IMR-90 (cell line): ENCODE measurements at regions not wholly inside any gene's neighbourhood (a gene's known extent, or its start where the extent isn't known, plus 50 kb on each side); places are given as distances from the start of the nearest gene placed in this dataset.

Experiments used
- ATAC-seq: fragments of 200-7000 bp; cut with Tn5 transposase; 2 replicates; pipeline ENCODE4 v1.9.1; 2020; ENCODE audit warnings: low read depth, mild to moderate bottlenecking, moderate library complexity
- BruUV-seq: library from RNA; stranded (reverse); fragments of 400-500 nt; replicated peaks from 2 replicates; lab custom pipeline; 2021; lab: Mats Ljungman, UMichigan
- CTCF ChIA-PET: fragments of 300-600 bp; formaldehyde crosslinking; extraction: SDS; loops from one replicate; lab custom pipeline; 2021; ENCODE audit warnings: antibody characterized with exemption; lab: Yijun Ruan, JAX
- POLR2A ChIA-PET: fragments of 300-600 bp; sonication (Branson Sonifier 250); formaldehyde crosslinking; loops from one replicate; lab custom pipeline; 2022; ENCODE audit warnings: antibody characterized with exemption; ENCODE audit not compliant: unreplicated experiment; lab: Charles Lee
- DNase-seq: peaks from one replicate; pipeline ENCODE4 v3.0.0; 2013
- H2AFZ ChIP-seq: replicated peaks from 2 replicates; pipeline ENCODE3; 2013; ENCODE audit warnings: low read length, mild to moderate bottlenecking; ENCODE audit not compliant: poor library complexity
- H2AK5ac ChIP-seq: 2 replicates; pipeline ENCODE4 v1.6.1; 2013; ENCODE audit warnings: low read depth, low read length, inconsistent platforms
- H2AK9ac ChIP-seq: replicated peaks from 2 replicates; pipeline ENCODE3; 2013; ENCODE audit warnings: mild to moderate bottlenecking, low read depth, low read length, moderate library complexity; ENCODE audit not compliant: poor library complexity
- H2BK120ac ChIP-seq: 2 replicates; pipeline ENCODE4 v1.6.1; 2013; ENCODE audit warnings: low read depth, low read length, inconsistent platforms
- H2BK15ac ChIP-seq: 3 replicates; pipeline ENCODE4 v1.6.1; 2013; ENCODE audit warnings: low read depth, low read length, inconsistent platforms
- H2BK20ac ChIP-seq: 2 replicates; pipeline ENCODE4 v1.6.1; 2013; ENCODE audit warnings: low read depth, mild to moderate bottlenecking, inconsistent platforms, low read length, moderate library complexity
- H2BK5ac ChIP-seq: 2 replicates; pipeline ENCODE4 v1.6.1; 2013; ENCODE audit warnings: mild to moderate bottlenecking, low read depth, low read length, inconsistent platforms; ENCODE audit not compliant: poor library complexity, severe bottlenecking
- H3K14ac ChIP-seq: replicated peaks from 2 replicates; pipeline ENCODE4 v1.6.1; 2013; ENCODE audit warnings: low read depth, low read length, inconsistent platforms
- H3K18ac ChIP-seq: 2 replicates; pipeline ENCODE4 v1.6.1; 2013; ENCODE audit warnings: low read depth, low read length, control low read depth
- H3K23ac ChIP-seq: 2 replicates; pipeline ENCODE4 v1.6.1; 2013; ENCODE audit warnings: low read depth, low read length, inconsistent platforms
- H3K27ac ChIP-seq: 2 replicates; pipeline ENCODE4 v1.5.1; 2013; ENCODE audit warnings: mild to moderate bottlenecking, control low read depth, low read length; ENCODE audit not compliant: insufficient read depth
- H3K27me3 ChIP-seq: 2 replicates; pipeline ENCODE4 v1.6.1; 2013; ENCODE audit warnings: low read length; ENCODE audit not compliant: control insufficient read depth, insufficient read depth
- H3K36me3 ChIP-seq: 2 replicates; pipeline ENCODE4 v1.6.1; 2013; ENCODE audit warnings: low read length, mixed read lengths; ENCODE audit not compliant: control insufficient read depth, insufficient read depth
- H3K4ac ChIP-seq: 2 replicates; pipeline ENCODE4 v1.6.1; 2013; ENCODE audit warnings: low read depth, low read length, inconsistent platforms
- H3K4me1 ChIP-seq: 2 replicates; pipeline ENCODE4 v1.6.1; 2013; ENCODE audit warnings: low read length, mixed read lengths; ENCODE audit not compliant: control insufficient read depth, insufficient read depth
- H3K4me2 ChIP-seq: 2 replicates; pipeline ENCODE4 v1.6.1; 2013; ENCODE audit warnings: low read depth, mild to moderate bottlenecking, control low read depth, low read length, moderate library complexity
- H3K4me3 ChIP-seq: 2 replicates; pipeline ENCODE4 v1.5.1; 2013; ENCODE audit warnings: low read depth, mild to moderate bottlenecking, control low read depth, low read length, moderate library complexity; ENCODE audit not compliant: insufficient read depth
- H3K56ac ChIP-seq: 2 replicates; pipeline ENCODE4 v1.6.1; 2013; ENCODE audit warnings: low read length, inconsistent platforms; ENCODE audit not compliant: insufficient read depth; ENCODE audit errors: extremely low read depth
- H3K79me1 ChIP-seq, 2 experiments: 2 replicates each; pipeline ENCODE4 v1.6.1; 2013; ENCODE audit warnings: low read length in 2 of 2, inconsistent platforms in 1 of 2, low read depth in 1 of 2
- H3K9ac ChIP-seq: 2 replicates; pipeline ENCODE4 v1.6.1; 2013; ENCODE audit warnings: low read depth, low read length, control low read depth
- H3K9me1 ChIP-seq: 2 replicates; pipeline ENCODE4 v1.6.1; 2013; ENCODE audit warnings: low read length, inconsistent platforms; ENCODE audit not compliant: insufficient read depth
- H3K9me3 ChIP-seq: 2 replicates; pipeline ENCODE4 v1.6.1; 2013; ENCODE audit warnings: low read length; ENCODE audit not compliant: control insufficient read depth, insufficient read depth
- H4K20me1 ChIP-seq: 2 replicates; pipeline ENCODE4 v1.6.1; 2013; ENCODE audit warnings: low read length, inconsistent platforms; ENCODE audit not compliant: insufficient read depth
- H4K5ac ChIP-seq: 2 replicates; pipeline ENCODE4 v1.6.1; 2013; ENCODE audit warnings: mild to moderate bottlenecking, low read depth, low read length, control low read depth
- H4K8ac ChIP-seq, 2 experiments: 2 replicates each; pipeline ENCODE4 v1.6.1; 2013; ENCODE audit warnings: low read depth in 2 of 2, low read length in 2 of 2, control low read depth in 1 of 2, inconsistent platforms in 1 of 2
- H4K91ac ChIP-seq: 2 replicates; pipeline ENCODE4 v1.6.1; 2013; ENCODE audit warnings: low read depth, low read length, inconsistent platforms; ENCODE audit not compliant: insufficient read depth
- BHLHE40 ChIP-seq: fragments of 150-350 bp; IDR thresholded peaks from 2 replicates; pipeline ENCODE4 v1.6.1; 2016; ENCODE audit warnings: mild to moderate bottlenecking, low read depth, low read length
- FOS ChIP-seq: fragments of 150-350 bp; IDR thresholded peaks from 2 replicates; pipeline ENCODE4 v1.6.1; 2016; ENCODE audit warnings: low read depth, low read length
- MAFK ChIP-seq: IDR thresholded peaks from 2 replicates; pipeline ENCODE4 v1.6.1; 2012; ENCODE audit warnings: low read depth, low read length, improper control_type of control experiment
- MAZ ChIP-seq: IDR thresholded peaks from 2 replicates; pipeline ENCODE4 v1.6.1; 2012; ENCODE audit warnings: low read depth, mild to moderate bottlenecking, low read length, improper control_type of control experiment, moderate library complexity, borderline replicate concordance
- MXI1 ChIP-seq: IDR thresholded peaks from 2 replicates; pipeline ENCODE4 v1.6.1; 2012; ENCODE audit warnings: low read depth, mild to moderate bottlenecking, low read length, moderate library complexity, borderline replicate concordance
- NFE2L2 ChIP-seq: fragments of 150-350 bp; IDR thresholded peaks from 2 replicates; pipeline ENCODE4 v1.6.1; 2016; ENCODE audit warnings: low read depth, mild to moderate bottlenecking, low read length
- POLR2A ChIP-seq: IDR thresholded peaks from 2 replicates; pipeline ENCODE4 v1.6.1; 2012; ENCODE audit warnings: mild to moderate bottlenecking, low read depth, low read length
- RAD21 ChIP-seq: IDR thresholded peaks from 2 replicates; pipeline ENCODE4 v1.6.1; 2012; ENCODE audit warnings: low read length, improper control_type of control experiment
- RFX5 ChIP-seq: IDR thresholded peaks from 2 replicates; pipeline ENCODE4 v1.8.0; 2012; ENCODE audit warnings: low read depth, mild to moderate bottlenecking, low read length, moderate library complexity
- SMC3 ChIP-seq: fragments of 150-350 bp; IDR thresholded peaks from 2 replicates; pipeline ENCODE4 v1.6.1; 2016; ENCODE audit warnings: low read depth, mild to moderate bottlenecking, antibody characterized with exemption, low read length, moderate library complexity
- WGBS, 2 experiments: methylation state at CpG; one replicate each; pipeline versions ENCODE4 v1.1.5 to v1.1.7; 2013; ENCODE audit warnings: missing lambda C conversion rate in 2 of 2; ENCODE audit not compliant: insufficient read length in 1 of 2; ENCODE audit errors: extremely low coverage in 2 of 2; 5-methylcytosine and 5-hydroxymethylcytosine counted together
- dilution Hi-C: fragments of 300-500 bp; cut with HindIII; formaldehyde crosslinking; loops from one replicate; pipeline ENCODE4 v1.14.3; 2018; ENCODE audit warnings: low sequenced_read_pairs; ENCODE audit not compliant: unreplicated experiment
- in situ Hi-C: fragments of 300-500 bp; cut with MboI; formaldehyde crosslinking; loops from 3 replicates; pipeline ENCODE4 v1.14.3; 2019; ENCODE audit warnings: low sequenced_read_pairs, inconsistent platforms, mixed read lengths
- intact Hi-C: fragments of 100-400 bp; cut with micrococcal nuclease; formaldehyde crosslinking; loops from 2 replicates; pipeline ENCODE4 v1.10.0; 2022

GRCh38 chr12:92210071-92210470, 64.4 kb upstream of the BTG1 start:
- no peak for ATAC-seq
- 100% methylated on average over 2 of the region's 4 CpGs; no CpG with 5 or more reads in 1 of the 2 experiments for WGBS, 2 experiments
- Histone ChIP-seq H3K36me3 (no peaks in the 10 kb centered on the region), H3K4ac (no peak overlapping the region), H3K14ac (no peak overlapping the region), H4K5ac (no peak overlapping the region), H2BK5ac (no peak overlapping the region), H3K56ac (no peak overlapping the region), H3K23ac (no peak overlapping the region), H2AFZ (no peak overlapping the region), H3K27ac (no peak overlapping the region), H4K20me1 (no peaks in the 10 kb centered on the region), H3K79me1 (no peaks in the 10 kb centered on the region), H2BK15ac (no peak overlapping the region), H2BK120ac (no peak overlapping the region), H3K4me2 (no peak overlapping the region), H3K9me3 (no peaks in the 10 kb centered on the region), H3K4me3 (no peak overlapping the region), H3K27me3 (no peaks in the 10 kb centered on the region), H3K9ac (no peak overlapping the region), H3K18ac (no peak overlapping the region), H2AK5ac (no peak overlapping the region), H3K4me1 (no peaks in the 10 kb centered on the region; the same call in 1 of the 2 replicates), H4K91ac (no peak overlapping the region), H3K9me1 (no peaks in the 10 kb centered on the region), H2BK20ac (no peak overlapping the region), H4K8ac (no peak overlapping the region), H2AK9ac (no peak overlapping the region)
- no TSS peak for BruUV-seq
- TF ChIP-seq SMC3 = no peak
- TF ChIP-seq MXI1 = no peak
- no peak for TF ChIP-seq RFX5
- TF ChIP-seq POLR2A = no peak
- no peak for TF ChIP-seq BHLHE40
- TF ChIP-seq MAFK = no peak
- TF ChIP-seq NFE2L2 = no peak
- TF ChIP-seq FOS = no peak
- no peak for TF ChIP-seq RAD21
- TF ChIP-seq MAZ = no peak
- dilution Hi-C loops (no loop called here), in situ Hi-C loops (no loop called here), intact Hi-C loops (no loop called here)
- DNase-seq = no peak
- ChIA-PET CTCF (no interaction called here), POLR2A (no interaction called here)
